ENCODE measurements at regions not wholly inside any gene's neighbourhood (a gene's known extent, or its start where the extent isn't known, plus 50 kb on each side); places are given as distances from the start of the nearest gene placed in this dataset.
"Not testable (repeated sequence)": the region's sequence is repeated elsewhere in the genome, so short reads cannot be mapped to it uniquely, and the experiment has no call there.

GRCh38 chr3:193968380-193968974, 167.5 kb upstream of the HES1 start:
- H3K4me3 ChIP-seq (ENCODE audit: low read depth, low read length) = no peak overlapping the region
- TF ChIP-seq CTCF (IDR thresholded peaks at IDR 0.05; ENCODE audit: borderline replicate concordance, insufficient read depth, low read depth, low read length) = no peak

- not testable (repeated sequence) for H3K4me3 ChIP-seq (ENCODE audit: low read depth, low read length)
Measured at GRCh38 chr3:193970131-193970772, 165.7 kb upstream of the HES1 start.

GRCh38 chr3:193970773-193971206, 165.2 kb upstream of the HES1 start:
- H3K4me3 ChIP-seq (ENCODE audit: low read depth, low read length) = no peak overlapping the region
- no peak for TF ChIP-seq CTCF (IDR thresholded peaks at IDR 0.05; ENCODE audit: borderline replicate concordance, insufficient read depth, low read depth, low read length)

More at GRCh38 chr3:193970131-193970772, 165.7 kb upstream of the HES1 start:
- TF ChIP-seq CTCF (IDR thresholded peaks at IDR 0.05; ENCODE audit: borderline replicate concordance, insufficient read depth, low read depth, low read length) = peak; percentile 72

- peak overlapping the region; percentile 24 for H3K4me3 ChIP-seq (ENCODE audit: low read depth, low read length)
- TF ChIP-seq CTCF (IDR thresholded peaks at IDR 0.05; ENCODE audit: borderline replicate concordance, insufficient read depth, low read depth, low read length) = no peak
Measured at GRCh38 chr3:193971261-193971751, 164.6 kb upstream of the HES1 start.

- no peak for TF ChIP-seq CTCF (IDR thresholded peaks at IDR 0.05; ENCODE audit: borderline replicate concordance, insufficient read depth, low read depth, low read length)
- H3K4me3 ChIP-seq (ENCODE audit: low read depth, low read length) = no peak overlapping the region
Measured at GRCh38 chr3:193971966-193972365, 164.0 kb upstream of the HES1 start.

GRCh38 chr3:193972832-193973231, 163.1 kb upstream of the HES1 start:
- H3K4me3 ChIP-seq (ENCODE audit: low read depth, low read length) = no peak overlapping the region
- no peak for TF ChIP-seq CTCF (IDR thresholded peaks at IDR 0.05; ENCODE audit: borderline replicate concordance, insufficient read depth, low read depth, low read length)

GRCh38 chr3:193974191-193974652, 161.7 kb upstream of the HES1 start:
- no peak overlapping the region for H3K4me3 ChIP-seq (ENCODE audit: low read depth, low read length)
- no peak for TF ChIP-seq CTCF (IDR thresholded peaks at IDR 0.05; ENCODE audit: borderline replicate concordance, insufficient read depth, low read depth, low read length)
